ENCODE measurements at regions not wholly inside any gene's neighbourhood (a gene's known extent, or its start where the extent isn't known, plus 50 kb on each side); places are given as distances from the start of the nearest gene placed in this dataset.

GRCh38 chr9:25935188-25935587 lies 256.9 kb upstream of the TUSC1 start:
- no peak overlapping the region for H3K4me3 ChIP-seq
- H3K27me3 ChIP-seq: no peaks in the 10 kb centered on the region
- no peaks in the 10 kb centered on the region for H3K9me3 ChIP-seq
- no peaks in the 10 kb centered on the region for H3K4me1 ChIP-seq
- TF ChIP-seq CTCF (IDR thresholded peaks at IDR 0.05): no peak
- TF ChIP-seq POLR2A (IDR thresholded peaks at IDR 0.05): no peak
- TF ChIP-seq POLR2AphosphoS5 (IDR thresholded peaks at IDR 0.05): no peak
- H3K36me3 ChIP-seq: no peaks in the 10 kb centered on the region
- no peak for DNase-seq (ENCODE audit: low spot score in 2 of 2)
- intact Hi-C loops (cut with DNase I; ENCODE audit: low total_unique reads): no loop called here
- H3K27ac ChIP-seq: no peak overlapping the region

- H3K9me3 ChIP-seq: no peaks in the 10 kb centered on the region
- H3K4me1 ChIP-seq: no peaks in the 10 kb centered on the region
- H3K4me3 ChIP-seq: no peak overlapping the region
- H3K27ac ChIP-seq: no peak overlapping the region
- intact Hi-C loops (cut with DNase I; ENCODE audit: low total_unique reads): no loop called here
- DNase-seq (ENCODE audit: low spot score in 2 of 2): no peak
- H3K27me3 ChIP-seq: no peaks in the 10 kb centered on the region
- no peaks in the 10 kb centered on the region for H3K36me3 ChIP-seq
- TF ChIP-seq CTCF (IDR thresholded peaks at IDR 0.05) (no peak), POLR2AphosphoS5 (IDR thresholded peaks at IDR 0.05) (no peak), POLR2A (IDR thresholded peaks at IDR 0.05) (no peak)
Observed at GRCh38 chr9:25918761-25919160, 240.5 kb upstream of the TUSC1 start.

- no peaks in the 10 kb centered on the region for H3K27me3 ChIP-seq
- no peak for DNase-seq (ENCODE audit: low spot score in 2 of 2)
Observed at GRCh38 chr9:25917731-25918362, 239.6 kb upstream of the TUSC1 start.

GRCh38 chr9:25913806-25914205 lies 235.6 kb upstream of the TUSC1 start:
- intact Hi-C loops (cut with DNase I; ENCODE audit: low total_unique reads): no loop called here

More at GRCh38 chr9:25917731-25918362, 239.6 kb upstream of the TUSC1 start:
- TF ChIP-seq POLR2A (IDR thresholded peaks at IDR 0.05) (no peak), POLR2AphosphoS5 (IDR thresholded peaks at IDR 0.05) (no peak), CTCF (IDR thresholded peaks at IDR 0.05) (no peak)
- intact Hi-C loops (cut with DNase I; ENCODE audit: low total_unique reads): no loop called here
- Histone ChIP-seq H3K4me1 (no peaks in the 10 kb centered on the region), H3K4me3 (no peak overlapping the region), H3K36me3 (no peaks in the 10 kb centered on the region), H3K9me3 (no peaks in the 10 kb centered on the region), H3K27ac (no peak overlapping the region)

More at GRCh38 chr9:25913806-25914205, 235.6 kb upstream of the TUSC1 start:
- no peak overlapping the region for H3K4me3 ChIP-seq
- peaks cover 0 to 5% of the 10 kb centered on the region in 2 donors for H3K9me3 ChIP-seq
- TF ChIP-seq POLR2A (IDR thresholded peaks at IDR 0.05) (no peak), CTCF (IDR thresholded peaks at IDR 0.05) (no peak), POLR2AphosphoS5 (IDR thresholded peaks at IDR 0.05) (no peak)
- no peak overlapping the region for H3K27ac ChIP-seq
- no peaks in the 10 kb centered on the region for H3K4me1 ChIP-seq
- H3K27me3 ChIP-seq: no peaks in the 10 kb centered on the region
- no peaks in the 10 kb centered on the region for H3K36me3 ChIP-seq
- DNase-seq (ENCODE audit: low spot score in 2 of 2): no peak

All from breast epithelium (tissue), 4 donors.